Fibroblast of skin of abdomen (primary cell): ENCODE measurements at regions not wholly inside any gene's neighbourhood (a gene's known extent, or its start where the extent isn't known, plus 50 kb on each side); places are given as distances from the start of the nearest gene placed in this dataset.
"Not testable (repeated sequence)": the region's sequence is repeated elsewhere in the genome, so short reads cannot be mapped to it uniquely, and the experiment has no call there.

Experiments used
- DNase-seq: peaks from one replicate; pipeline ENCODE4 v3.0.0-alpha.2; 2013

DNA sequence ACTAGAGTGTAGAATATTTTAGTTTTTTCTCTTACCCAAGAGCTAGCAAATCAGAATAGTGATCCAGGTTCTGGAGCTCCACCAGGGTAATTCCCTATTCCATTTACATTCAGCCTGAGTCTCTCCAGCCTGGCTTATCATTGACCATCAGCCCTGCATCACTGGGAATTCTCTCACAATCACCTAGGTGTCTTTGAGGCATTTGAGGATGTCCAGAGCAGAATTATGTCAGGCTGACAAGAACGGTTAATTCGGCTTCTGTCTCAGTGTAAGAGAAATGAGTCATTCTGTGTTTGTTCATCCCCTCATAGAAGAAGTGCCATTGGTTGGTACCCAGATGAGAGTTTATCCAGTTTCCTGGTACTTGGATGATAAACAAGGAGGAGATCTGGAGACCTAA is 180.5 kb downstream of the ZNF737 start:
- no peak for DNase-seq

DNA sequence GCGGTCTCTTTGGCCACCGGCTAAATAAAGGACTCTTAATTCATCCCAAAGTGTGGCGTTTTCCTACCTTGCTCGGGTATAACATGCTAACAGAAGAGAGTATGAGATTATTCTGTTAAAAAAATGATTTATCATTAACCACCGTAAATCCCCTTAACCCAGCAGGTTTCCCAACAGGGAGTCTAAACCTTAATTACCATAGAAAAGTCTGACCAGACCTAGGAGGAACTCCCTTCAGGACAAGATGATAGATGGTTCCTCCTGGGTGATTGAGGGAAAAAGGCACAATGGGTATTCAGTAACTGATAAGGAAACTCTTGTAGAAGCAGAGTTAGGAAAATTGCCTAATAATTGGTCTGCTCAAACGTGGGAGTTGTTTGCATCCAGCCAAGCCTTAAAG is 193.7 kb downstream of the ZNF737 start:
- DNase-seq: no peak

DNA sequence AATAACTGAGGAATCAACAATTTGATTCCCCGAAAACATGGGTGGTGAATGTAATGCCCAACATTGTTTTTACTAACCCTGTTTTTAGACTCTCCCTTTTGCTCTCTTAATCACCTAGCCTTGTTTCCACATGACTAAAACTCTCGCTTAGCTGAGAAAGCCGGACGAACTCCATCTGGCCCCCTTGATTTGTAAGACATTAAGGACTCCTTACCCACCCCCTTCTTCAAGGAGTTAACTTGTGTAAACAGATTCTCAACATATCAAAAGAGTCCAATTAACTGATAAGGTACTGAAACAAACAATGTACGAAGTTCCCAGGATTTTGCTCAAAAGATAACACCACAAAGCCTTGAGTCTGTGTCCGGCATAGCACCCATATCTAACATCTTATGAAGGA is 194.3 kb downstream of the ZNF737 start:
- not testable (repeated sequence) for DNase-seq

DNA sequence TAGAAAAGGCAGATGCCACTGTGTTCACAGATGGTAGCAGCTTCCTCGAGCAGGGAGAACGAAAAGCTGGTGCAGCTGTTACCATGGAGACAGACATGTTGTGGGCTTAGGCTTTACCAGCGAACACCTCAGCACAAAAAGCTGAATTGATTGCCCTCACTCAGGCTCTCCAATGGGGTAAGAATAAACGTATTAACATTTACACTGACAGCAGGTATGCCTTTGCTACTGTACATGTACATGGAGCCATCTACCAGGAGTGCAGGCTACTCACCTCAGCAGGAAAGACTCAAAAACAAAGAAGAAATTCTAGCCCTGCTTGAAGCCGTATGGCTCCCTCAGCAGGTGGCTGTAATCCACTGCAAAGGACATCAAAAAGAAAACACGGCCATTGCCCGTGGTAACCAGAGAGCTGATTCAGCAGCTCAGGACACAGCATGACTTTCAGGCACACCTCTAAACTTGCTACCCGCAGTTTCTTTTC is 197.7 kb downstream of the ZNF737 start:
- no peak for DNase-seq

DNA sequence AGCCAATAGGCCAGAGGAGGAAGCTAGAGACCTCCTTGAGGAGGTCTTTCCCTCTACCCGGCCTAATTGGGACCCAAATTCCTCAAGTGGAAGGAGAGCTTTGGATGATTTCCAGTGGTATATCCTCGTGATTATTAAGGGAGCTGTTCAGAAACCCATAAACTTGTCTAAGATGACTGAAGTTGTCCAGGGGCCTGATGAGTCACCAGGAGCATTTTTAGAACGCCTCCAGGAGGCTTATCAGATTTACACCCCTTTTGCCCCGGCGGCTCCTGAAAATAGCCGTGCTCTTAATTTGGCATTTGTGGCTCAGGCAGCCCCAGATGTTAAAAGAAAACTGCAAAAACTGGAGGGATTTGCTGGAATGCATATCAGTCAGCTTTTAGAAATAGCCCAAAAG is 198.1 kb downstream of the ZNF486 start:
- DNase-seq: no peak

DNA sequence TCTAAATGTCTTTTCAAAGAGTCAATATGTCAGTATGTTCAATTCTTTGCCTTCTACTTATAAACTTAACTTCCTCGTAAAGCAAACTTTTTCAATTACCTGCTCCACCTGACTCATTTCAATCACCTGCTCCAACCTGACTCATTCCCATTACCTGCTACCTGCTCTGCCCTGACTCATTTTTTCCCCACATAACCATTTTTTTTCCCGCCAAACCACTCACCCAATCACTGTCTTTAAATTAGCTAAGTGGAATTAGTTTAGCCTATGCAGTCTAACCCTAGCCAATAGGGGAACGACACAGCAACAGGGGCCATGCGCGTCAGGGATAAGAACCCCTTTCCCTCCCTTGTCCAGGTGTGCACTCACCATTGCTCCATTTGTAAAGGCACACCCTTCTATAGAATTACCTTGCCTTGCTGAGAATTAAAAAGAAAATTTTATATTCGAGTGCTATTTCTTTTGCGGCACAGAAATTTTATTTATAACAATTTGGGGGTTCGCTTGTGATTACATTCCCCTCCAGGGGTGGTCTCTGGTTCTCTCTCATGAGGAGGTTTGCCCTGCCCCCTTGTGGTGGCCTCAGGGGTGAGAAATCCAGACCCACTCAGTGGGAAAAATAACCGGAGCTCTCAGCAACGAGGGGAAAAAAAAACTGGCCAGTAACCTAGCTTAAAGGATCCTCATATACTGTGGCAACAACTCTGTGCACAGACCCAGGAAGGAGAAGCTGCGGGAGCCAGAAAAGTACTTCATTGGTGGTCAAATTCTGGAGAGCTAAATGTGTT is 193.1 kb downstream of the ZNF486 start:
- DNase-seq: no peak

DNA sequence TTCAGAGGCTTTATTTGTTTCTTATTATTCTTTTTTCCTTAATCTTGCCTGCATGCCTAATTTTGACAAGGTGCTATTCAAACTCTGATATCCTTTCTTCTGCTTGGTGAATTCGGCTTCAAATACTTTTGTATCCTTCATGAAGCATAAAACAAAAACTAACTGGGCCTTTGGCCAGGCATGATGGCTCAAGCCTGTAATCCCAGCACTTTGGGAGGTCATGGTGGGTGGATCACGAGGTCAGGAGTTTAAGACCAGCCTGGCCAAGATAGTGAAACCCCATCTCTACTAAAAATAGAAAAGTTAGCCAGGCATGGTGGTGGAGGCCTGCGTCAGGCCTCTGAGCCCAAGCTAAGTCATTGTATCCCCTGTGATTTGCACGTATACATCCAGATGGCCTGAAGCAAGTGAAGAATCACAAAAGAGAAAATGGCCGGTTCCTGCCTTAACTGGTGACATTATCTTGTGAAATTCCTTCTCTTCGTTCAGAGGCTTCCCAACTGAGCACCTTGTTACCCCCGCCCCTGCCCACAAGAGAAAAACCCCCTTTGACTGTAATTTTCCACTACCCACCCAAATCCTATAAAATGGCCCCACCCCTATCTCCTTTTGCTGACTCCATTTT is 191.9 kb downstream of the ZNF486 start:
- not testable (repeated sequence) for DNase-seq

DNA sequence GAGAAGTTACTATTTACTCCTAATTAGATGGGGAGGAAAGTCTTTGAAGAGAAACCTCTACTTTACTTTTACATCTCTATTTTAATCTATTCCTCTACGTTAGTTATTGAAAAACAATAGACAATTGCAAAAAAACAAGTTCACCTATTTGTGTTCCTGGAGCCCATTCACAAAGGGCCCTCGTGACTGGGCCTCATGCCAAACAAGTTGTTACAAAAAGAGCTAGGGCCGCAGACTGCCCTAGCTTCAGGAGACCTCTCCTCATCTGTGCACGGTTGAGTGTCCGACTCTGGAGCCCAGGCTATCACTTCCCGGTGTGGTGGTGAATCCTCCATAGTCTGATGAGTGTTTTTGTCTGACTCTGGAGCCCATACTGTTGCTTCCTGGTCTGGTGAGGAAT is 190.9 kb downstream of the ZNF486 start:
- DNase-seq: no peak

DNA sequence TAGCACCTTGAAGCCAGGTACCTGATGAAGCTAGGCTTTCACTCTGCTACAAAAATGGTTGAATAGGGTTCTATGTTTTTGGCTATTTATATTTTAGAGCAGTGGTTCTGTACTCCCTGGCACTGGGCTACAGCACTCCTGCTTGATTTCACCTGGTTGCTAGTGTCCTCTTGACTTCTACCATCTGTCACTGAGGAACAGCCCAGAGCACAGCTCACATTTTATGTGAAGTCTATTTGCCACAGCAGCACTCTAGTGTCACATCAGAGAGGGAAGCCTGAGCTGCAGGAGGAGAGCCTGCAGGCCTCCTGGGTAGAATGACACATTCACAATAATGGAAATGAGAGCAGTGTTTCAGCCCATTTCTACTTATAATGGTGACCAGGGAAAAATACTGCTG is 184.2 kb downstream of the ZNF486 start:
- no peak for DNase-seq

DNA sequence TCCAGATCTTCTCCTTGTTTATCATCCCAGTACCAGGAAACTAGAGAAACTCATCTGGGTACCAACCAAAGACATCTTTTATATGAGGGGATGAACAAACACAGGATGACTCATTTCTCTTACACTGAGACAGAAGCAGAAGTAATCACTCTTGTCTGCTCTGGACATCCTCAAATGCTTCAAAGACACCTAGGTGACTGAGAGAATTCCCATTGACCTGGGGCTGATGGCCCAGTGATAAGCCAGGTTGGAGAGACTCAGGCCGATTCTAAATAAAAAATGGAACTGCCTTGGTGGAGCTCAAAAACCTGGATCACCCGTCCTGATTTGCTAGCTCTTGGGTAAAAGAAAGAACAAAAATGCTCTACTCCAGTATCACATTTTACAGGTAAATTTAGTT is 182.2 kb downstream of the ZNF486 start:
- DNase-seq: no peak

DNA sequence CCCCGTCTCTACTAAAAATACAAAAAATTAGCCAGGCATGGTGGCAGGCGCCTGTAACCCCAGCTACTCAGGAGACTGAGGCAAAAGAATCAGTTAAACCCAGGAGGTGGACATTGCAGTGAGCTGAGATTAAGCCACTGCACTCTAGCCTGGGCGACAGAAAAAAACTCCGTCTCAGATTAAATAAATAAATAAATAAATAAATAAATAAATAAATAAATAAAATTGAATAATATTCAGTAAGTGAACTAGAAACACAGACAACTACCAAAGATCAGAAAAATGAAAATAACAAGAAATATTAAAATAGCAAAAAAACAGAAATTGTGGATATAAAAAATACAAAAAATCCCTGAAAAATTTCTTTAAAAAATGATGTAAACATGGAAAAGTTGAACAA is 172.4 kb downstream of the ZNF486 start:
- DNase-seq: no peak

DNA sequence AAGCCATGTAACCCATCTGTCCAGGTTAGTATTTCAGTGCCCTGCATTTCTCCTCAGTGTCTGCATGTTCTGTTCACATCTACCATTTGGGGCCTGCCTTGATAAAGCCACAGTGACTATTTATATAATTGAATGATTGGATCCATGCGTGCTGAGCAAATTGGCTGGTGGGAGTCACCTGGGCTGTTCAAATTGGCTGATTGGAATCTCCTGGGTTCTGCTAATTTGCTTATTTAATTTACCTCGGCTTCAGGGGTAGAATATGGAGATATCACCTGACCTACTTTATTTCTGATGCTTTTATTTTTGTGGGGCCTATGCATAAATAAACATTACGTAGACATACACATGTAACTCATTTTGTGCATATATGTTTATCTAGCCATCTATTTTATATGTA is 167.7 kb downstream of the ZNF486 start:
- no peak for DNase-seq

DNA sequence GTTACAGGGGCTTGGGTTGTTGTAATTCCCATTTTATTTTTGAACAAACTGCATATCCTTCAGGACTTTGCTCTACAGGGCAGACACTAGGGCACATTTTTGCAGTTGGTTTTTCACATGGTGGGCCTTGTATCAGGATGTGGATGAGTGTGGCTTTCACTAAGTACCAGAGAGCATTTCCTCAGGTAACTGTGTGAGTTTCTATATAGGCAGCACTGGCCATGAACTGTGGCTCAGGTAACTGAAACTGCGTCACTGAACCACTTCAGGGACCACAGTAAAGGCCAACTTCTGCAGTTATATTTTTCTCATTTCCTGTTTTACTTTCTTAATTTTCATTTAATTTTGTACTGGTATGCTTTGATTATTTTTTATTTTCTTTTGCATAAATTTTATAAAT is 166.5 kb downstream of the ZNF486 start:
- DNase-seq: no peak

DNA sequence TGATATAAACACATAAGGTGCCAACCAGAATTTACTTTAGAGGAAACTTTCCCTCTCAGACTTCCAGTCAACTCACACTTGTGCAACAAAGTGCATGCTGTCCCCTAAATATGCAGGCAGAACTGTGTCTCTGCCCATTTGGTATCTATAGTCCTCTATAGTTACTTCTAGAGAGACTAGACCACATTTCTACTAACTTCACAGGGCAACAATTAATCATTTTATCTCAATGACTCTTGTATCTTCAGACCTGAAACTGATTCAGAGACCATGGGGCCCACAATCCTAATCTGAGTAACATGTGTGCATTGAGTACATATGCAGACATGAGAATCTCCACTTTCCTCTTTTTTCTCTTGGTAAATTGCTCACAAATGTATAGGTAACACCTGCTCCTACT is 158.1 kb downstream of the ZNF486 start:
- DNase-seq: no peak

DNA sequence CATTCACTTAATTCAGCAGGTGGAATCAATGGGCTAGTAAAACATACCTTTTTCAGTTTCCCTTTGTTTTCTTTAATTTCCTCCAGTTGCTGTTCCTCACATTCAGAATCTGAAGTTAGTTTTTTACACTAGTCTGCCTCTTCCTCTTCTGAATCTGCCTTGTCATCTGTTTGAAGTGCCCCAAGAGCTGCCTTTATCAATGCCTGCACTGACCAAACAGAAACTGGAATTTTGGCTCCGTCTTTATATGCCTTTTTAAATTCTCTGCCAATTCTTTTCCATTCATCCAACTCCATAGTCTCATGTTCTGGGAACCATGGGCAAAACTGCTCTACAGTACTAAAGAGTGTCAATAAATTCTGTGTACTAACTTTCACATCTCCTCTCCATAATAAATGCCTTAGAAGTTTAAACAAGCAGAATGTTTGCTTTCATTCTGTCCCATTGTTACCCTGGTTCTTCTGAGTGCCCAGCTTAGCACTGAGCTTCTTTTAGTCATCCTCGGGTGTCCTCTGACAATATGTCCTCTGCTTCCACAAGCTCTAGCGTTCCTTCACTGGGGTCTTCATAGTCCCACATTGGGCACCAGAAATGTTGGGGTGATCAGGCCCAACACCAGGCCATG is 154.2 kb downstream of the ZNF486 start:
- no peak for DNase-seq

DNA sequence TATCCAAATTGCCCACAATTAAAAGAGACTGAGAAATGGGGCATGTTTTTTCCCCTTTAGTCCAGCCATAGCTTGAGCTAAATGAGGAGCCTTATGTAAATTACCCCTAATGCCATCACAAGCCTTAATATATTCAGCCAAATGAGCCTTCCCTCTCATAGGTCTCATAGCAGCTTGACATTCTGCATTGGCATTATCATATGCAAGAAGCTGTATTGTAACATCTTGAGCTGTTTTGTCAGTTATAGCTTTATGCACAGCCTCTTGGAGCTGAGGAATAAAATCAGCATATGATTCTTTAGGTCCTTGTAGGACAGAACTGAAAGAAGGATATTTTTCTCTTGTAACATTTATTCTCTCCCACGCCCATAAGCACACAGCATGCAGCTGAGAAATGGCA is 153.2 kb downstream of the ZNF486 start:
- no peak for DNase-seq

DNA sequence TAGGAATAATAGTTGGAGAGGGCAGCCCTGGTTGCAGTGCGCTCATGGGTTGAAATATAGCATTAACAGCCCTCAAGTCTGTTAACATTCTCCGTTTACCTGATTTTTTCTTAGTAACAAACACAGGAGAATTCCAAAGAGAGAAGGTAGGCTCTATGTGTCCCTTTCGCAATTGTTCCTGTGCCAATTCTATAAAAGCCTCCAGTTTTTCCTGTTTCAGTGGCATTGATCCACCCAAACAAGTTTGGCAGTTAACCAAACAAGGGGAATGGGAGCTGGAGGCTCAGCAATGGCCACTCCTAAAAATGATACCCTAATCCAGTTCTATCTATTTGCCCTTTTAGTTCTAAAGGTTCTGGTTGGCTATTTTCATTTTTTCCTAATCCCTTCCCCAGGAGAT is 151.6 kb downstream of the ZNF486 start:
- no peak for DNase-seq

DNA sequence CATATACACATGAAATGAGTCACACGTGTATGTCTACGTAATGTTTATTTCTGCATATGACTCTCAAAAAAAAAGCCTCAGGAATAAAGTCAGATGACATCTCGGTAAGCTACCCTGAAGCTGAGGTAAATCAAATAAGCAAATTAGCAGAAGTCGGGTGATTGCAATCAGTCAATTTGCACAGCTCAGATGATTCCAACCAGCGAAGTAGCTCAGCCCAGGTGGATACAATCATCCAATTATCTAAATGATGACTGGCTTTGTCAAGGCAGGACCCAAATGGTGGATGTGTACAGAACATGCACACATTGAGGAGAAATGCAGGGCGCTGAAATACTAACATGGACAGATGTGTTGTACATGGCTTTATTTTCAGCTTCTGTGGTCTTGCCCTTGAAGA is 148.5 kb downstream of the ZNF486 start:
- DNase-seq: no peak

DNA sequence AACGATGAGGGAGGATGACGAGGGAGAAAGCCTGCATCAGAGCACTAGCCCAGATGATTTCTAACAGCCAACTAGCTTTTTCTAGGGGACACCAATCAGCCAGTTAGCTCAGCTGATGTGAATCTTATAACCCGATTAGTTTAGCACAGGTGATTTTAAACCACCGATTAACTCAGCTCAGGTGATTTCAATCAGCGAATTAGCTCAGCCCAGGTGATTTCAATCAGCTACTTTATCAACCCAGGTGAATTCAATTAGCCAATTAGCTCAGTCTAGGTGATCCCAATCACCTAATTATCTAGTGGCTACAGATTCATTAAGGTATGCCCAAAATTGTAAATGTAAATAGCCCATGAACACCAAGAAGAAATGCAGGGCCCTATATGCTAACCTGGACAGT is 146.9 kb downstream of the ZNF486 start:
- DNase-seq: no peak

DNA sequence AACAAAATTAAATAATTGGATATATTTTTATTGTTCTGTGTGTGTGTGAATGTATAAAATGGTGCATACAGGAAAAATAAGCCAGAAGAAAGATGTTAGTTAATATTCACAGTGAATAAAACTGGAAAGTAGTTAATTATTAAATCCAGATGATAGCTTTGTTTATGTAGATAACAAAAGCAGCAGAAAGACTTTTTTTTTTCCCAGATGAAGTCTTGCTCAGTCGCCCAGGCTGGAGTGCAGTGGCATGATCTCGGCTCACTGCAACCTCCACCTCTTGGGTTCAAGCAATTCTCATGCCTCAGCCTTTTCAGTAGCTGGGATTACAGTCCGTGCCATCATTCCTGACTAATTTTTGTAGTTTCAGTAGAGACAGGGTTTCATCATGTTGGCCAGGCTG is 140.1 kb downstream of the ZNF486 start:
- no peak for DNase-seq

DNA sequence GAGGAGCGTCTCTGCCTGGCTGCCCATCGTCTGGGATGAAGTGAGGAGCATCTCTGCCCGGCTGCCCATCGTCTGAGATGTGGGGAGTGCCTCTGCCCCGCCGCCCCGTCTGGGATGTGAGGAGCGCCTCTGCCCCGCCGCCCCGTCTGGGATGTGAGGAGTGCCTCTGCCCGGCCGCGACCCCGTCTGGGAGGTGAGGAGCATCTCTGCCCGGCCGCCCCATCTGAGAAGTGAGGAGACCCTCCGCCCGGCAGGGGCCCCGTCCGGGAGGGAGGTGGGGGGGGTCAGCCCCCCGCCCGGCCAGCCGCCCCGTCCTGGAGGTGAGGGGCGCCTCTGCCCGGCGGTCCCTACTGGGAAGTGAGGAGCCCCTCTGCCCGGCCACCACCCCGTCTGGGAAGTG is 129.3 kb downstream of the ZNF486 start:
- not testable (repeated sequence) for DNase-seq

DNA sequence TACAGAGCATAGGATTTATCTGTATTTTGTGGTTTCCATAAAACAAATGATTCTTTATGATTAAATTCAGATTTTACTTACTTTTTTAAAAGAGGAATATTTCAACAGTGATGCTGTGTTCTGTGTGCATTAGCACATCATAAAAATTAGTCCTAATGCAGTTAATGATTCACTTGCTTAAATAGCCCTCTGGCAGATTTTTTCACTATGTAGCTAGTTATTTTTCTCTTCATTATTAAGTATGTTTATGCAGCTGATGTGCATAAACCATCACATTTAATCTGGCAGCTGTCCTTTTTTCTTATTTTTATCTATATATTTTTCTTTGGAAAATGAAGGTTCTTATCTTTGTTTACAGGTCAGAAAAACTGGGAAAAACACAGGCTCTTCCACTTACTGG is 127.2 kb downstream of the ZNF486 start:
- no peak for DNase-seq

DNA sequence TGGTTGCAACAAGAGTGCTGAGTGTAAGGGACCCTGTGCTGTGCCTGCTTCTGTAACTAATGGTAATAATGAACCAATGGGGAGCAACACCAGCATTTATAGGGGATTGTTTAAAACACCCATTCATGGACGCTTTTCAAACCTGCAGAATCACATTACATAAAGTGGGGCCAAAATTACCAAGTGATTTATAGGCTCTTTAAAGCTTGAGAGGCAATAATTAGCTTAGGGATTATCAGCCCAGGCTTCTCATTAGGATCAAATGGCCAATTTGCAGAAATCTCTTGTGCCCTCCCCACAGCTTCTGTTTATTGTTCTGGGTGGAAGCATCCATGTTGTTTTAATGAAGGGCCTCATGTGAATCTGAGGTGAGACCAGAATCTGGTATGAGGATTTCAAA is 125.5 kb downstream of the ZNF486 start:
- not testable (repeated sequence) for DNase-seq

DNA sequence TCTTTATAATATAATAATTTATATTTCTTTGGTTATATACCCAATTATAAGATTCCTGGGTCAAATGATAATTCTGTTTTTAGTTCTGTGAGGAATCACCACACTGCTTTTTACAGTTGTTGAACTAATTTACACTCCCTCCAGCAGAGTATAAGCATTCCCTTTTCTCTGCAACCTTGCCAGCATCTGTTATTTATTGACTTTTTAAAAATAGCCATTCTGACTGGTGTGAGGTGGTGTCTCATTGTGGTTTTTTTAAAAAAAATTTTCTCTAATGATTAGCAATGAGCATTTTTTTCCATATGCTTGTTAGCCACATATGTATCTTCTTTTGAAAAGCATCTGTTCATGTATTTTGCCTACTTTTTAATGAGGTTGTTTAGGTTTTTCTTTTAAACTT is 122.2 kb downstream of the ZNF486 start:
- DNase-seq: no peak
